RWPE2 (cell line): ENCODE measurements at regions not wholly inside any gene's neighbourhood (a gene's known extent, or its start where the extent isn't known, plus 50 kb on each side); places are given as distances from the start of the nearest gene placed in this dataset.
A peak's percentile ranks its signal among the peaks of the same experiment; 100 is the strongest.

ENCODE experiments used
- ATAC-seq: fragments of 200-7000 bp; cut with Tn5 transposase; 3 replicates; pipeline ENCODE4 v1.9.1; 2021; ENCODE audit warnings: low read depth
- DNase-seq: peaks from one replicate; pipeline ENCODE4 v3.0.0-alpha.2; 2020; ENCODE audit warnings: low spot score
- H3K27ac ChIP-seq: fragments of 450-650 bp; 2 replicates; pipeline ENCODE4 v1.5.1; 2017; ENCODE audit warnings: mild to moderate bottlenecking; ENCODE audit not compliant: poor library complexity, severe bottlenecking
- H3K27me3 ChIP-seq: fragments of 250-450 bp; sonication (Bioruptor Pico); 2 replicates; pipeline ENCODE4 v1.5.1; 2021; ENCODE audit warnings: mild to moderate bottlenecking, moderate library complexity; ENCODE audit not compliant: insufficient read depth, poor library complexity, severe bottlenecking
- H3K36me3 ChIP-seq: fragments of 250-450 bp; sonication (Bioruptor Pico); 2 replicates; pipeline ENCODE4 v1.5.1; 2020; ENCODE audit warnings: low read depth, mild to moderate bottlenecking, moderate library complexity
- H3K4me1 ChIP-seq: fragments of 250-450 bp; sonication (Bioruptor Pico); 2 replicates; pipeline ENCODE4 v1.5.1; 2021; ENCODE audit warnings: mild to moderate bottlenecking, moderate library complexity; ENCODE audit not compliant: insufficient read depth, poor library complexity, severe bottlenecking
- H3K4me3 ChIP-seq: fragments of 250-450 bp; sonication (Bioruptor Pico); 2 replicates; pipeline ENCODE4 v1.5.1; 2021; ENCODE audit warnings: mild to moderate bottlenecking, moderate library complexity; ENCODE audit not compliant: severe bottlenecking
- H3K9me3 ChIP-seq: fragments of 250-450 bp; sonication (Bioruptor Pico); 2 replicates; pipeline ENCODE4 v1.5.1; 2021; ENCODE audit warnings: mild to moderate bottlenecking, moderate library complexity; ENCODE audit not compliant: severe bottlenecking
- CTCF ChIP-seq: fragments of 450-650 bp; IDR thresholded peaks from one replicate; pipeline ENCODE4 v1.5.1; 2017; ENCODE audit warnings: mild to moderate bottlenecking, moderate library complexity; ENCODE audit not compliant: poor library complexity, severe bottlenecking

- no peak for TF ChIP-seq CTCF
- Histone ChIP-seq H3K36me3 (no peaks in the 10 kb centered on the region), H3K27me3 (no peaks in the 10 kb centered on the region)
These were observed 190.3 kb upstream of the SPOCK3 start for GRCh38 chr4:167424341-167425256.

GRCh38 chr4:167428156-167428555, 193.9 kb upstream of the SPOCK3 start:
- ATAC-seq (peak; percentile 27; the same call in 1 of the 3 replicates), DNase-seq (no peak)
- H3K9me3 ChIP-seq = no peaks in the 10 kb centered on the region
- H3K27ac ChIP-seq = no peak overlapping the region
- no peaks in the 10 kb centered on the region for H3K27me3 ChIP-seq
- no peak for TF ChIP-seq CTCF
- no peaks in the 10 kb centered on the region for H3K36me3 ChIP-seq
- H3K4me3 ChIP-seq = no peak overlapping the region
- H3K4me1 ChIP-seq = no peaks in the 10 kb centered on the region

More at GRCh38 chr4:167424341-167425256, 190.3 kb upstream of the SPOCK3 start:
- Histone ChIP-seq H3K27ac (no peak overlapping the region), H3K9me3 (no peaks in the 10 kb centered on the region), H3K4me1 (no peaks in the 10 kb centered on the region), H3K4me3 (no peak overlapping the region)
- DNase-seq = no peak
- ATAC-seq = no peak

- no peaks in the 10 kb centered on the region for H3K9me3 ChIP-seq
- DNase-seq (no peak), ATAC-seq (no peak)
- H3K27me3 ChIP-seq = no peaks in the 10 kb centered on the region
- no peak overlapping the region for H3K4me3 ChIP-seq
- H3K36me3 ChIP-seq = no peaks in the 10 kb centered on the region
- no peak overlapping the region for H3K27ac ChIP-seq
- no peaks in the 10 kb centered on the region for H3K4me1 ChIP-seq
- TF ChIP-seq CTCF = no peak
These were observed 197.1 kb upstream of the SPOCK3 start for GRCh38 chr4:167431371-167431770.

- ATAC-seq (no peak), DNase-seq (no peak)
- Histone ChIP-seq H3K36me3 (no peaks in the 10 kb centered on the region), H3K27me3 (no peaks in the 10 kb centered on the region), H3K4me3 (no peak overlapping the region), H3K9me3 (no peaks in the 10 kb centered on the region), H3K27ac (no peak overlapping the region), H3K4me1 (no peaks in the 10 kb centered on the region)
- no peak for TF ChIP-seq CTCF
These were observed 201.5 kb upstream of the SPOCK3 start for GRCh38 chr4:167435786-167436185.

- Histone ChIP-seq H3K27ac (no peak overlapping the region), H3K27me3 (no peaks in the 10 kb centered on the region), H3K9me3 (no peaks in the 10 kb centered on the region), H3K36me3 (no peaks in the 10 kb centered on the region), H3K4me3 (no peak overlapping the region), H3K4me1 (no peaks in the 10 kb centered on the region)
- no peak for TF ChIP-seq CTCF
- DNase-seq (no peak), ATAC-seq (no peak)
These were observed 209.5 kb upstream of the SPOCK3 start for GRCh38 chr4:167443841-167444240.
